HG03095 (cell line): ENCODE measurements at regions not wholly inside any gene's neighbourhood (a gene's known extent, or its start where the extent isn't known, plus 50 kb on each side); places are given as distances from the start of the nearest gene placed in this dataset.
"Not testable (repeated sequence)": the region's sequence is repeated elsewhere in the genome, so short reads cannot be mapped to it uniquely, and the experiment has no call there.

ENCODE experiments used
- ATAC-seq: cut with Tn5 transposase; IDR thresholded peaks from one replicate; pipeline ENCODE4 v1.9.1; 2021; ENCODE audit warnings: moderate library complexity; ENCODE audit not compliant: unreplicated experiment

GRCh38 chr7:66502230-66503035, 126.2 kb upstream of the KCTD7 start:
- no peak for ATAC-seq

- no peak for ATAC-seq
Observed at GRCh38 chr7:66503036-66503370, 125.7 kb upstream of the KCTD7 start.

GRCh38 chr7:66503551-66504031, 125.1 kb upstream of the KCTD7 start:
- ATAC-seq, result no peak

GRCh38 chr7:66504131-66504530, 124.5 kb upstream of the KCTD7 start:
- ATAC-seq, result no peak

- no peak for ATAC-seq
Observed at GRCh38 chr7:66505009-66505408, 123.7 kb upstream of the KCTD7 start.

- ATAC-seq, result no peak
Observed at GRCh38 chr7:66505531-66506451, 122.9 kb upstream of the KCTD7 start.

- not testable (repeated sequence) for ATAC-seq
Observed at GRCh38 chr7:66506703-66507102, 122.0 kb upstream of the KCTD7 start.

GRCh38 chr7:66507764-66508296, 120.9 kb upstream of the KCTD7 start:
- ATAC-seq, result no peak

- ATAC-seq, result no peak
Observed at GRCh38 chr7:66508431-66508830, 120.2 kb upstream of the KCTD7 start.

GRCh38 chr7:66514050-66514449, 114.6 kb upstream of the KCTD7 start:
- no peak for ATAC-seq

- ATAC-seq, result no peak
Observed at GRCh38 chr7:66517212-66517909, 111.3 kb upstream of the KCTD7 start.

- ATAC-seq, result no peak
Observed at GRCh38 chr7:66518151-66518691, 110.5 kb upstream of the KCTD7 start.

- no peak for ATAC-seq
Observed at GRCh38 chr7:66521675-66522074, 107.0 kb upstream of the KCTD7 start.

- no peak for ATAC-seq
Observed at GRCh38 chr7:66522518-66522917, 106.2 kb upstream of the KCTD7 start.

- ATAC-seq, result no peak
Observed at GRCh38 chr7:66523409-66523808, 105.3 kb upstream of the KCTD7 start.

- ATAC-seq, result no peak
Observed at GRCh38 chr7:66524738-66525137, 103.9 kb upstream of the KCTD7 start.

- not testable (repeated sequence) for ATAC-seq
Observed at GRCh38 chr7:66526782-66527181, 101.9 kb upstream of the KCTD7 start.

GRCh38 chr7:66528652-66529051, 100.0 kb upstream of the KCTD7 start:
- ATAC-seq, result no peak

- ATAC-seq, result no peak
Observed at GRCh38 chr7:66529883-66530610, 98.6 kb upstream of the KCTD7 start.
